Right lobe of liver (tissue), 6 donors: ENCODE measurements at regions not wholly inside any gene's neighbourhood (a gene's known extent, or its start where the extent isn't known, plus 50 kb on each side); places are given as distances from the start of the nearest gene placed in this dataset.

ENCODE experiments used
- ATAC-seq, 4 donors: fragments of 200-7000 bp; cut with Tn5 transposase; one replicate each; pipeline ENCODE4 v1.9.1; 2020; ENCODE audit warnings: mild to moderate bottlenecking in 4 of 4, moderate library complexity in 4 of 4
- DNase-seq, 3 donors: peaks; one replicate each; pipeline ENCODE4 v3.0.0-alpha.2; 2020
- H3K27ac ChIP-seq, 3 donors: fragments of 200-600 bp; one replicate each; pipeline ENCODE4 v1.8.0; 2022
- H3K27me3 ChIP-seq, 2 donors: fragments of 200-600 bp; one replicate each; pipeline ENCODE4 v1.8.0; 2022
- H3K36me3 ChIP-seq, 4 donors: fragments of 200-600 bp; sonication (generic) in 1 of 4; one replicate each; pipeline versions ENCODE4 v1.5.1 to v1.8.0; 2017 to 2022; ENCODE audit warnings: control low read depth in 1 of 4
- H3K4me1 ChIP-seq, 4 donors: fragments of 200-600 bp; sonication (generic) in 1 of 4; one replicate each; pipeline versions ENCODE4 v1.5.1 to v1.8.0; 2017 to 2022; ENCODE audit warnings: control low read depth in 1 of 4
- H3K4me3 ChIP-seq, 3 donors: fragments of 200-600 bp; one replicate each; pipeline ENCODE4 v1.8.0; 2022
- H3K9me3 ChIP-seq, 4 donors: fragments of 200-600 bp; sonication (generic) in 1 of 4; one replicate each; pipeline versions ENCODE4 v1.5.1 to v1.8.0; 2017 to 2022; ENCODE audit warnings: control low read depth in 1 of 4
- POLR2A ChIP-seq: fragments of 450-650 bp; IDR thresholded peaks from one replicate; pipeline ENCODE4 v1.6.1; 2017; ENCODE audit warnings: antibody characterized with exemption, mild to moderate bottlenecking
- WGBS: methylation state at CpG from one replicate; pipeline ENCODE4 v1.1.6; 2018; ENCODE audit warnings: low coverage, low lambda C conversion rate; ENCODE audit not compliant: insufficient coverage; ENCODE audit errors: missing lambda C conversion rate; 5-methylcytosine and 5-hydroxymethylcytosine counted together
- intact Hi-C, 2 donors: fragments of 100-400 bp; cut with DNase I; formaldehyde crosslinking; loops; one replicate each; pipeline versions ENCODE4 v1.11.2 to v1.14.1; 2022
- TF ChIP-seq, protein P1 (sequence below), 4 donors: fragments of 200-600 bp in 3 of 4; fragments of 450-650 bp in 1 of 4; IDR thresholded peaks; one replicate each; pipeline versions ENCODE4 v1.5.1 to v1.8.0; 2016 to 2022; ENCODE audit warnings: antibody characterized with exemption in 4 of 4, mild to moderate bottlenecking in 2 of 4
- donor health status: DM: no; HTN: yes; CAD: no.
- donor health status: DM: no; HTN: no; CAD: no.
- donor health status: DM: no; HTN: no; CAD: no.
- donor health status: DM: no; HTN: yes; CAD: no.
- donor health status: DM: no; HTN: yes; CAD: no.

DNA sequence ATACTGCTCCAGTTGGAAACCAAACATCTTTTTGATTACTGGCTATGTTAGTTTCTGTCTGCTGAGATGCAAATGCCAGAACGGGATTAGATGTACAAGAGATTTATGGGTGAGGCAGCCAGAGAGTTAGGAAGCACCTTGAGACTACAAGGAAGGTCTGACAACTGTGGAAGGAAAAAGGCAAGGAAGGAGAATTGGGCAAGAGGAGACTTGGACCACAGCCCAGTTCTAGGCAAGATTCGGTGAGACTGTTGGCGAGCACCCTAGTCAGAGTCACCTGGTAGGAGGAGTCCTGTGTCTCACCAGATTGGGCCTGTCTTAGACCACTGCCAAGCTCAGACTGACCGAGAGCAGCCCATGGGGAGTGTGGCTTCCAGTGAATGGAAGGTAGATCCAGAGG lies 91.8 kb upstream of the F13A1 start:
- DNase-seq (no peak), ATAC-seq (no peak)

DNA sequence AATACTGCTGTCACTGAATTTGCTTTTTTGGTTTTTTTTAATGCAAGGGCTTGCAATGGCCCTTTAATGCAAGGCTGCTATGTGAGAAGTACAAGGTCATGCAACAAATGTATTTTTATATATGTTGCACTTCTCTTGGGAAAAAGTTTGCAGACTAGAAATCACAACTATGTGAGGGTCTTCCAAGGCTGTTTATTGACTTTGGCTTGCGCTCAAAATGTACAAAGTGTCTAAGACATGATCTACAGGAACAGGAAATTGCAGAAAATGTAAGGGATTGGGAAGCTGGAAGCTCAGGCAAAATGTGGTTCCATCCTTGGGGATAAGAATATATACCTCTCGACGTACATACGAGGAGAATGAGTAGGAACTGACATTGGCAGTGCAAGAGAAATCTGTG lies 92.2 kb upstream of the F13A1 start:
- no peaks in the 10 kb centered on the region for H3K27me3 ChIP-seq
- intact Hi-C loops = no loop called here
- no peak overlapping the region for H3K27ac ChIP-seq
- ATAC-seq (no peak), DNase-seq (no peak)
- H3K4me1 ChIP-seq = no peaks in the 10 kb centered on the region
- H3K36me3 ChIP-seq = no peaks in the 10 kb centered on the region
- H3K4me3 ChIP-seq = no peak overlapping the region
- 87% methylated on average over 4 of the region's 4 CpGs for WGBS
- H3K9me3 ChIP-seq = no peaks in the 10 kb centered on the region
- TF ChIP-seq, protein P1, sequence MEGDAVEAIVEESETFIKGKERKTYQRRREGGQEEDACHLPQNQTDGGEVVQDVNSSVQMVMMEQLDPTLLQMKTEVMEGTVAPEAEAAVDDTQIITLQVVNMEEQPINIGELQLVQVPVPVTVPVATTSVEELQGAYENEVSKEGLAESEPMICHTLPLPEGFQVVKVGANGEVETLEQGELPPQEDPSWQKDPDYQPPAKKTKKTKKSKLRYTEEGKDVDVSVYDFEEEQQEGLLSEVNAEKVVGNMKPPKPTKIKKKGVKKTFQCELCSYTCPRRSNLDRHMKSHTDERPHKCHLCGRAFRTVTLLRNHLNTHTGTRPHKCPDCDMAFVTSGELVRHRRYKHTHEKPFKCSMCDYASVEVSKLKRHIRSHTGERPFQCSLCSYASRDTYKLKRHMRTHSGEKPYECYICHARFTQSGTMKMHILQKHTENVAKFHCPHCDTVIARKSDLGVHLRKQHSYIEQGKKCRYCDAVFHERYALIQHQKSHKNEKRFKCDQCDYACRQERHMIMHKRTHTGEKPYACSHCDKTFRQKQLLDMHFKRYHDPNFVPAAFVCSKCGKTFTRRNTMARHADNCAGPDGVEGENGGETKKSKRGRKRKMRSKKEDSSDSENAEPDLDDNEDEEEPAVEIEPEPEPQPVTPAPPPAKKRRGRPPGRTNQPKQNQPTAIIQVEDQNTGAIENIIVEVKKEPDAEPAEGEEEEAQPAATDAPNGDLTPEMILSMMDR (IDR thresholded peaks at IDR 0.05) = no peak
- TF ChIP-seq POLR2A = no peak

More for the DNA sequence above, 91.8 kb upstream of the F13A1 start:
- Histone ChIP-seq H3K36me3 (no peaks in the 10 kb centered on the region), H3K4me3 (no peak overlapping the region), H3K27me3 (no peaks in the 10 kb centered on the region), H3K27ac (no peak overlapping the region), H3K4me1 (no peaks in the 10 kb centered on the region), H3K9me3 (no peaks in the 10 kb centered on the region)
- TF ChIP-seq, protein P1 (IDR thresholded peaks at IDR 0.05) = no peak
- no peak for TF ChIP-seq POLR2A
- intact Hi-C loops = no loop called here
- 76% methylated on average over 4 of the region's 4 CpGs for WGBS

DNA sequence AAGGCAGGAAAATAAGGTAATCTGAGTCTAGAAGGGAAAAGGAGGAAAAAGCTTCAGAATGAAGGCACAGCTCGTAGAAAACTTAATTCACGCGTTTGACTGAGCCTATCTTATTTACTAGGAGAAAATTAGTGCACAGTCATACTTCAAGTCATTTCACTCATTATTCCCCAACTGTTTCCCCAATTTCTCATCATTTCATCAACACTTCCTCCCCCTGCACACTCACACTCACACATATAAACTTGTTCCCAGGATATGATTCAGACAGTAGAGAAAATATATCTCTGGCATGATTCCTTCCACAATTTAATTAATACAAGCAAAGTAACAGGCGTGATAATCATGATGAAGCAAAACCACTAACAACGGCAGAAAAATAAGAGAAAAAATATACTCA lies 94.5 kb upstream of the F13A1 start:
- TF ChIP-seq, protein P1 (IDR thresholded peaks at IDR 0.05) = no peak
- TF ChIP-seq POLR2A = no peak
- H3K27me3 ChIP-seq = no peaks in the 10 kb centered on the region
- H3K36me3 ChIP-seq = no peaks in the 10 kb centered on the region
- H3K27ac ChIP-seq = no peak overlapping the region
- H3K9me3 ChIP-seq = no peaks in the 10 kb centered on the region
- intact Hi-C loops = no loop called here
- DNase-seq (no peak), ATAC-seq (peak in 1 of 4 donors; percentile 13)
- 63% methylated on average over 5 of the region's 5 CpGs for WGBS
- no peaks in the 10 kb centered on the region for H3K4me1 ChIP-seq
- H3K4me3 ChIP-seq = no peak overlapping the region

DNA sequence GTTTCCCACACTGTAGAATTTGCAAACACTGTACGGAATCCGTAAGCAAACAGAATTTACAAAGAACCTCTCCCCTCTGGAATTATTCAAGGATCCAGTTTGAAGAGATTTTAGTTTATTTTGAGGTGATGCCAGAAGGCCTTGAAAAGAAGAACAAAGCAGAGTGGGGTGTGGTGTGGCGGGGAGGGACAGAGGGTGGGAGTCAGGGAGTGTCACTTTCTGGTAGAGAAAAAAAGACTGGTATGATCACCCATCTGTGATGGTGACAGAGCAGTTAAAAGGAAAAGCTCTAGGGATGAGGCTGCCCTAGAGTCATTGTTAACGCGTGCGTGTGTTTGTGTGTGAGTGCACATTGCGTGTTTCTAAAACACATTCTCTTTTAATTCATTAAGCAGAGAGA lies 97.0 kb upstream of the F13A1 start:
- H3K36me3 ChIP-seq = no peaks in the 10 kb centered on the region
- WGBS = 88% methylated on average over 7 of the region's 7 CpGs
- TF ChIP-seq, protein P1 (IDR thresholded peaks at IDR 0.05) = no peak
- TF ChIP-seq POLR2A = no peak
- DNase-seq (no peak), ATAC-seq (no peak)
- H3K4me3 ChIP-seq = no peak overlapping the region
- H3K27ac ChIP-seq = no peak overlapping the region
- H3K4me1 ChIP-seq = no peaks in the 10 kb centered on the region
- intact Hi-C loops = no loop called here
- H3K27me3 ChIP-seq = no peaks in the 10 kb centered on the region
- H3K9me3 ChIP-seq = no peaks in the 10 kb centered on the region

DNA sequence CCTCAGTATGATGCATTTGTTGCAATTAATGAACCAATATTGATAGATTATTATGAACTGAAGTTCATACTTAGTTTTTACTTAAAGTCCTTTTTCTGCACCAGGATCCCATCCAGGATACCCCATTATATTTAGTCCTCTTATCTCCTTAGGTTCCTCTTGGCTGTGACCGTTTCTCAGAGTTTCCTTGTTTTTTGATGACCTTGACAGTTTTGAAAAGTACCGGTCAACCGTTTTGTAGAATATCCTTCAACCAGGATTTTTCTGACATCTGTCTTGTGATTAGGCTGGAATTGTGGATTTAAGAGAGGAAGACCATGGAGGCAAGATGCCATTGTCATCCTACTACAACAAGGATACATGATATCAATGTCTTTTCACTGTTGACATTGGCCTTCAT lies 98.0 kb upstream of the F13A1 start:
- no peaks in the 10 kb centered on the region for H3K36me3 ChIP-seq
- intact Hi-C loops = no loop called here
- no peaks in the 10 kb centered on the region for H3K9me3 ChIP-seq
- no peaks in the 10 kb centered on the region for H3K27me3 ChIP-seq
- H3K27ac ChIP-seq = no peak overlapping the region
- H3K4me3 ChIP-seq = no peak overlapping the region
- ATAC-seq (no peak), DNase-seq (no peak)
- 64% methylated on average over 3 of the region's 3 CpGs for WGBS
- TF ChIP-seq, protein P1 (IDR thresholded peaks at IDR 0.05) = no peak
- no peak for TF ChIP-seq POLR2A
- no peaks in the 10 kb centered on the region for H3K4me1 ChIP-seq
